SHP77 treated with DMSO at 0.1 percent for 48 hours (cell line): ENCODE measurements at regions not wholly inside any gene's neighbourhood (a gene's known extent, or its start where the extent isn't known, plus 50 kb on each side); places are given as distances from the start of the nearest gene placed in this dataset.
"Not testable (repeated sequence)": the region's sequence is repeated elsewhere in the genome, so short reads cannot be mapped to it uniquely, and the experiment has no call there.

Experiments
- DNase-seq: peaks from one replicate; lab custom pipeline; 2025; lab: John Stamatoyannopoulos, UW

DNA sequence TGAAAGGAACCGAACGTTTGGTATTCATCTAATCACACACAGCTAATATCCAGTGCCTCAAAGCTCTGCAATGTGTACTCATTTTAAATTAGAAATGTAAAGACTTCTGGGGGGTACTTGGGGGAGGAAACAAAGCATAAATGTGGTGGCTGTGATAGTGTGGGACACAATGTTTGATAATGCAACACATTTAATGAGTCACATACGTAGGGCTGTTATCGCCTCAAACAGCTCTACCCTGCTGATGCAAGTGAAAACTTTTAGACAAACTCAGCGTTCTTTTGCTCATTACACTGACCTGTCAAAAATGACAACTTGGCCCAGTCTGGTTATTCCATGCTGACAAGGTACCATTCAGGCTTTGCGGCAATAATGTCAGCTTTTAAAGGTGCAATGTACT is 1227.1 kb upstream of the CELF4 start:
- no peak for DNase-seq

DNA sequence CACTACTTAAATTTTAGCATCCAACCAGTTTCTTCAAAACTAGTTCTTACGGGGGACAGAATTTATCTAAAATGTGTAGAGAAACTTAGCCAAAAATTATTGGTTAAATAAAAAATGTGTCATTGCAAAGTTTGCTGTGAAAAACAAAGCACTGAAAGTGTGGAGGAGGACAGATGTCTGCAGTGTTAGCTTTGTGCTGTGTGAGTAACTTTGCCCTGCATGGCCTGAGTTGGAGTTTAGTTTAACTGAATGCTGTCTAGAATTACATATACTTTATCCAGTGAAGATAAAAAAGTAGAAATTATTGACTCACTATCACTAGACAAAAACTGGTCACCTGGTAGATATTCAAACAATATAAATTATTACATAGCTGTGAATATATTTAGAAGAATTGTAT is 1225.2 kb upstream of the CELF4 start:
- DNase-seq = no peak

DNA sequence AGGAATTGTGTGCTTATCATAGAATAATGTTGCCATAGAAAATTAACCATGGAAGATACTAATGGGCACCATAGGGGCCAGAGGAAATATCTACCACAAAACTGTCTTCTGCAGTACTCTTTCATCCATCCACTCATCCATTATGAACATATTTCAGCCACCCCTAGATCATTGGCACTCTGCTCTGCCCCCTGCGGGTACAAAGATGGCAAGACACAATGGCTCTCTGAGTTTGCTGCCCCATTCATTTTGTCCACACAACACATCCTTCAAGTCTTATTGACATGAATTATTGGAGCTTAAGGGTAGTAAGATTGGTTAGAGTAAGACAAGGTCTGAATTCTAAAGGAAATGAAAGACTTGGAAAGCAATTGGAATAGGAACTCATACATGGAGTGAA is 1224.7 kb upstream of the CELF4 start:
- DNase-seq = no peak

DNA sequence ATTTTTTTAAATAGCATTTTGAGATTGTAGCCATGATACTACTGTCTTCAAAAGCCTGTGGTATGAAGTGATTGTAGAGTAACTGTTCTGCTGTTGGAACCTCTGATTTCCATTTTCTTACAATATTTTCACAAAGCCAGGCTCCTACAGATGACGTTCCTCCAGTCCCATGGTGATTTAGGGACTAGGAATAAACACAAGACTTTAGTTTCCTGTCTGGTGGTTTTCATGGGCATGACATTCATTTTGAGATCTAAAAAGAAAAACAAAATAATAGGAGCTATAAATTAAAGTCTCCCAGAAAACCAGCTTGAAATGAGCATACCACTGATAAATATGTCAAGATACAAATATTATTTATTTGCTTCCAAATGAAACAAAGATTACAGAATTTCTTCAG is 1223.5 kb upstream of the CELF4 start:
- no peak for DNase-seq

DNA sequence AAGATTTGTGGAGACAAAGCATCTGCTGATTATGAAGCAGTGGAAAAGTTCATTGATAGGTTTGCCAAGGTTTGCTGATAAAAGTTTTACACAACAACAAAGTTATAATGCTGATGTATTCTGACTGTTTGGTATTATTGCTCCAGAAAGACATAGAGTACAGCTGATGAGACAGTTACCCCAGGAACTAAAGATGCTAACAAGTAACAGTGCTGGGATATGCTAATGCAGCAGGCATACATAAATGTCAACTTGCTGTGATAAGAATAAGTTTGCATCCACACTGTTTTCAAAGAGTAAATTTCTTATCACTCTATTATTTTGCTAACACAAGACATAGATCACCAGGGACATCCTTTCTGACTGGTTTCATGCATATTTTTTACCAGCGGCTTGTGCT is 1221.3 kb upstream of the CELF4 start:
- no peak for DNase-seq

DNA sequence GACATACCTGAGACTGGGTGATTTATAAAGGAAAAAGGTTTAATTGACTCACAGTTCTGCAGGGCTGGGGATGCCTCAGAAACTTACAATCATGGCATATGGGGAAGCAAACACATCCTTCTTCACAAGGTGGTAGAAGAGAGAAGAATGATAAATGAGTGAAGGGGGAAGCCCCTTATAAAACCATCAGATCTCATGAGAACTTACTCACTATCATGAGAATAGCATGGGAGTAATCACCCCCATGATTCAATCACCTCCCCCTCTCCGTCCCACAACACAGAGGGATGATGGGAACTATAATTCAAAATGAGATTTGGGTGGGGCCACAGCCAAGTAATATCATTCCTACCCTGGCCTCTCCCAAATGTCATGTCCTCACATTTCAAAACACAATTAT is 1206.0 kb upstream of the CELF4 start:
- not testable (repeated sequence) for DNase-seq

DNA sequence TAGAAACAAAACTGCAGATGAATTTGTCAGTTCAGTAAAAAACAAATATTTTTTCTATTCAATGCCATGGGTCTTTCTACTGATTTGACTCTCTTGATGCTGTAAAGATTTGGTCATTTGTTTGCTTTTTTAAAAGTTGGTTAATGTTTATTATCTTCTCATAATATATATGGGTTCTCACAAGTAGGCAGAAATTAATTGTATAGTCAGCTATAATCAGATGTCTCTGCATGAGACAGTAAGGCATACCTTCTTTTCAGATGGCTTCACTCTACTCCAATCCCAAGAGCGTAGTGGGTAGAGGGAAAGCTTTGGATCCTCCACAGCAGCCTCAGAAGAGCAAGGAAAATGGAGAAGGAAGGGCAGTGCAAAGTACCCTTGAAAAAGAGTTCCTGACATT is 1202.9 kb upstream of the CELF4 start:
- DNase-seq = no peak

DNA sequence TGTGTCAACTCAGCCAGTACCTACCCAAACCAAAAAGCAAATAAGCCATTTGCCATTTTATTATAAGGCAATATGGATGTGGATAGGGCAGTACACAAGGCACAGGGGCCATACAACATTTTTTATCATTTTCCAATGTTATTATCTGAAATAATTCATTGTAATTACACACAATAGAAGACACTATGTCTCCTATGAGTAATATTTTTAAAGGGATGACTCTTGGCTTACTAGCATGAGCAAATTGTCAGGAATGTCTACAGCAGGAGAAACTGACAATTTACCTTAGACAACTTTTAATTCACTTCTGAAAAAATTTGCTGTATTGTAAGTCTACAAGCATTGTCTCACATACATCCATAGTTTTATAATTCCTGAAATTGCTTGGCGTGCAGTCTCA is 1193.9 kb upstream of the CELF4 start:
- DNase-seq = no peak

DNA sequence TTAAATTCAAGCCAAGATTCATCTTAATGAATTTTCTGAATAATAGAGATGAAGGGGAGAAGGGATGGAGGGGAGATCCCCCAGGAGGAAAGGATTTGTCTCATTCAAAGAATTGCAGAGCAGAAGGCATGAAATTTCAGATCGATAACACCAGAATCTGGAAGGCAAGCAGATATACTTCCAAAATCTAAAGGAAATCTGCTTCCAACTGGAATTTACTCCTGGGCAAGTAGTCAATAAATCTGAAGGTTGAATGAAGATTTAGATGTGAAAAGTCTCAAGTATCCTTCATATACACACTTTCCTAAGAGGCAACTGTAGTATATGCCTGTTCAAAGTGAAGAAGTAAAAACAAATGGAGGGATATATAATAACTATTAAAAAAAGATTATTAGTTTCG is 1190.8 kb upstream of the CELF4 start:
- DNase-seq = no peak

DNA sequence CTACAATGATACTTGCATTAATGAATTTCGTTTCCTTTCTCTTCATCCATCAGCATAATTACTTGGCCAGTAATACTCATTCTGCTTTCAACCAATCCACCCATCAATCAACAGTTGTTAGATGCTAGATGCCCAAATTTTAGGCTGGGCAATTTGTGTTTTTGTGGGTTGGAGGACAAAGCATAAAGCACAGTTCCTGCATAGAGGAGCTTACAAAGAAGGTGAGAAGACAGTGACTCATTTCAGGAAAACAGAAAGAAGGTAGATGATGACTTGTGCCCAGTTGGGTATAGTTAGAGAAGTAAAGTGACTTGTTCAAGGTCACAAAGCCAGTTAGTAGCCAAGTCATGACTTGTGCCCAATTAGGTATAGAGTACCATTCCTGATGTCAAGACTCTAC is 1186.8 kb upstream of the CELF4 start:
- DNase-seq = no peak

DNA sequence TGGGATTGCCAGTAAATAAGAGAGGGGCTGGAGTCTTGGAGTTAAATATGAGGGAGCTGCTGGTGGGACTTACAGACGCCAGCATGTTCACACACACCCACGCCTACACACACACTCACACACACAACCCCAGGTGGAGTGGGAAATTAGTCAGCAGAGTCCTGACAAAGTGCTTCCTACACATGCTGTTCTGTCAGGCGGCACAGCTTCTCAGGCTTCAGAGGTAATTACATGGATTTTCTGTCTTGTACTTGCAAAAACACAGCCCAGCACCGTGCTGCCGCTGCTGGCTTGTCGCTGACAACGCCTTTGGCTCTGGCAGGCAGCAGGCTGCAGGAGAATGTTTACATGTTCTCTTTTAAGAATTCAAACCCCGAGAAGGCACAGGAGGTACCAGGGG is 1186.3 kb upstream of the CELF4 start:
- DNase-seq = no peak

DNA sequence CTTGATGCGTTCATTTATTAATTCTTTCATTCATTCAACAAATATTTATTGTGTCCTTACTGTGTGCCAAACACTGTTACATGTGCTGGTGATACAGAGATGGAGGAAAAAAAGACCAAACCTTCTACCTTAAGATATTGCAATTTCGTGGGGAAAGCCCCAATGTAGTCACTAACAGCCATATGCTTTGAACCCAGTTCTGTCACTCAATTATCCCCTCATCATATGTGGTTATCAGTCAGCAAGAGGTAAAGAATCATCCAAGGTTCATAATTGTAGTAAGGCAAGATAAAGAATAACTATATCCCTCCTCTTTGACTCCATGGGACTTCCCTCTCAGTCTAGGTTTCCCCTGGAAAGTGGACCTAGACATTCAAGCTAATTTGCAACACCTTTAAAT is 1185.6 kb upstream of the CELF4 start:
- no peak for DNase-seq

DNA sequence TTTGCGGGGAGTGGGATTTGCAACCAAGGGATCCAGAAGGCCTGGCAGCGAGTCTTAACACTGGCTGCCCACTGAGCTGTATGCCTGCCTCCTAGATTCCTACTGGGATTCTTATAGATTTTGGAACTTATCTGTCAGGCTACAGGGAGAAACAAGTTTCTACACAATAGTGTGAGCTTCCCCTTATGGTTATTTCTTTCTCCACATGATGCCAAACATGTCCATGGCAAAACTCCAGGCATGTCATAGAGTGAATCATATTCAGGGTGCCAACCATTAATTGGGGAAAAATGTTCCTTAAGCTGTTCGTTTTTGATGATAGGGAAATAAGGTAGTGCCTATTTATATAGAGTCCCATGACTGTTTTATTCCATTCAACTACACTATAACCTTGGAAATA is 1185.2 kb upstream of the CELF4 start:
- no peak for DNase-seq

DNA sequence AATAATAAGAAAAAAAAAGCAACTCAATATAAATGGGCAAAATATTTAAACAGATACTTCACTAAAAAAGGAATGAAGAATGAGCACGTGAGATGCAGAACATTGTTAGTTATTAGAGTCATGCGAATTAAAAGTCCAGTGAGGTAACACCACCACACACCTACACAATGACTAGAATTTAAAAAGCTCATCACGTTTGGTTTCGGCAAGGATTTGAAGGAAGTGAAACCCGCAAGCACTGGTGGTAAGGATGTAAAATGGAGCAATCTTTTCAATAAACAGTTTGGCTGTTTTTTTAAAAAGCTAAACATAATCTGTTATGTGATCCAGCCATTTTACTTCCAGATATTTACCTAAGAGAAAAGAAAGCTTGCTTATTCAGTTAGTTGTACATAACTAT is 1181.6 kb upstream of the CELF4 start:
- no peak for DNase-seq

DNA sequence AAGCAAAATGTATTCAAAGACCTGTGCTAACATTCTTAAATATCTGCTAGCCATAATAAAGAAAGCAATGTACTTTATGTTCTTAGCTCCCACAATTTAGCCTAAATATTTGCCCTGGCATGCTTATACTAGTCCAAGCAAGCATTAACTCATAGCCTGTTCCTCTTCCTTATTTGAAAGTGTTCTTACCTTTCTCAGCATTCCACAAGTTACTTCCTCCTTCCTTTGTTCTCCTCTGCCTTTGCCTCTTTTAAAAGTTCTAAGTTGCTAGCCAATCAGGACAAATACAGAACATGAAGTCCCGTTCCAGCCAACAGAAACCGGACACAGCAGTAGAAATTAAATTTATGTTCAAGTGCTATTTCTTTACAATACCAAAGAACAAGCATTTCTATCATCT is 1154.6 kb upstream of the CELF4 start:
- not testable (repeated sequence) for DNase-seq

DNA sequence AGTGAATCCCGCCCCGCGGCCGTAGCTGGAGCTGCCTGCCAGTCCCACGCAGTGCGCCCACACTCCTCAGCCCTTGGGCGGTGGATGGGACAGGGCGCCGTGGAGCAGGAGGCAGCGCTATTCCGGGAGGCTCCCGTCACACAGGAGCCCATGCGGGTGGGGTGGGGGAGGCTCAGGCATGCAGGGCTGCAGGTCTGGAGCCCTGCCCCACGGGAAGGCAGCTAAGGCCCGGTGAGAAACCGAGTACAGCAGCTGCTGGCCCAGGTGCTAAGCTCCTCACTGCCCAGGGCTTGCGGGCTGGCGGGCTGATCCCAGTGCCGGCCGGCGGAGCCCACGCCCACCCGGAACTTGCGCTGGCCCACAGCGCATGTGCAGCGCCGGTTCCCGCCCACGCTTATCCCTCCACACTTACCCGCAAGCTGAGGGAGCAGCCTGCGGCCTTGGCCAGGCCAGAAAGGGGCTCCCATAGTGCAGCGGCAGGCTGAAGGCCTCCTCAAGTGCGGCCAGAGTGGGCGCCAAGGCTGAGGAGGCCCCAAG is 1152.8 kb upstream of the CELF4 start:
- no peak for DNase-seq

DNA sequence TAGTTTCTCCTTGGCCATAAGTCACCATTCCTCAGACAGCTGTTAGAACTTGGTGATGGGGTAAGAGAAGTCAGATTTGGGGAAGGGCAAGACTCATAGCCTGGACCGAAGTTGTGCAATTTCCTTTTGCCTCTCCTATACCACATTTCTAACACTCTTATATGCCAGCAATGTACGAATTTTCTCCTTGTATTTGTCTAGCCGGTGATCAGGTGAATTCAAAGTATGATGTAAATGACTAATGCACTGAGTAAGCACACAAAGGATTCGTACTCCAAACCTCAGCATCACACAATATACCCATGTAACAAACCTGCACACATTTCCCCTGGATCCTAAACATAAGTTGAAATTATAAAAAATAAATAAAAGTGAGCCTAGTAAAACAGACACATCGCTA is 1143.5 kb upstream of the CELF4 start:
- DNase-seq = no peak

DNA sequence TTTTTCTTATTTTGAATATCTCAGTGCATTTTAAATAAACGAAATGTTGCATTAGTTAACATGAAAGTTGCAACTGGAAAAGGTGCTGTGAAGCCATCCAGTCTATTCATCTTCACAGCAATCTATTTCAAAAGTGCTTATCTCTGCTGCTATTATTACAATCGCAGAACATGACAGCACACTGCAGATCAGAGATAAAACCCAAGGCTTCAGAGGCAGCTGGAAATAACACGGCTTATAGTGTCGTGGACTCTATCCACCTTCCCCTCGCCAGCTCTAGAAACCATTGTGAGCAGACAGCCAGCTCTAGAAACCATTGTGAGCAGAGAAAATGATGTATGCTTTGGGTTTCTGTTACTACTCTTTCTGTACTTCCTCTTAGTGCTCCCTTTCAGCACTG is 1140.8 kb upstream of the CELF4 start:
- no peak for DNase-seq

DNA sequence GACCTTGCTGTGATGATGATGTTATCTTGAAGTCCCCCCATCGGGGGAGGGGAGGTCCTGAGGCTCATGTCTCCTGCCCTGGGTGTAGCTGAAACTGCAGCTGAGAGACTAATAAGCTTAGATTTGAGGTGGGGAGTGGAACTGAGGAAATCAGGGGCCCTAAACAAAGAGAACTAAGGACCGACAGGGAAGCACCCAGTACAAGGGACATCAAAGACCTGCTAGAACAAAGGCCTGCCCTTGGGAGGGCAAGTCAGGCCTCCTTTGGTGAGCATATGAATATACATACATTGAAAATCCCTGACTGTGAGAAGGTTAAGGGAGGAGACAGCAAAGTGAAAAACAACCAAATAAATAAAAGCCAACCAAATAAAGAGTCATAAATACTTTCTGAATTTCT is 1132.5 kb upstream of the CELF4 start:
- no peak for DNase-seq

DNA sequence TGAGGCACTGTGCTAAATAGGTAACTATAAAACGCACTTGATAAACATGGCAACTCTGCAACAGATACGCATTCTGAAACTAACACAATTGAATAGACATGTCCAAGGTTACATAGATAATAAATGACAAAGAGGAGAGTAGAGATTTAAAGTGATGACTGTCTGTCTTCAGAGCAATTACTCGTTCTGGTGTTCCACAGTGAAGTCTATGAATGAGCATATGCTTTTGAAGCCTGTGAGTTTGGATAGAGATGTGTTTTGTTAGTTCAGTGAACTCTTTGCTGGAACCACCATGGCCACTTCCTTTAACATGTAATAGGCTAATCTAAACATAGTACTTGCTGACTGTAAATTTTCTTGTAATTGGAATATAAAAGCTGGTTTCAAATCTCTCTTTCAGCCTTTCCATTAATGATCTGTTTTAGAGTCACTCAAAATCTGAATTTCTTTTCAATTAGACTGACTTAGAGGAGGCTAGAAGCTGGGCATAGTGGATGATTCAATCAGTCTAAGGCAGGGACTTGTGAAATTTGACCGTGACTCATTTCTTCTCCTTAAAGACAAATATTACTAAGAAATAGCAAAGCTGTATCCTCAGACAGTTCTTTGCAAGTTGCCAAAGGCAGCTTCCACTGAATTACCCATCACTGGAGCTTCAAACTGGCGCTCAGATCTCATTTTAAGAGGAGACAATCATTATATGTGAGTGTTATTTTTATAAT is 1130.1 kb upstream of the CELF4 start:
- no peak for DNase-seq

DNA sequence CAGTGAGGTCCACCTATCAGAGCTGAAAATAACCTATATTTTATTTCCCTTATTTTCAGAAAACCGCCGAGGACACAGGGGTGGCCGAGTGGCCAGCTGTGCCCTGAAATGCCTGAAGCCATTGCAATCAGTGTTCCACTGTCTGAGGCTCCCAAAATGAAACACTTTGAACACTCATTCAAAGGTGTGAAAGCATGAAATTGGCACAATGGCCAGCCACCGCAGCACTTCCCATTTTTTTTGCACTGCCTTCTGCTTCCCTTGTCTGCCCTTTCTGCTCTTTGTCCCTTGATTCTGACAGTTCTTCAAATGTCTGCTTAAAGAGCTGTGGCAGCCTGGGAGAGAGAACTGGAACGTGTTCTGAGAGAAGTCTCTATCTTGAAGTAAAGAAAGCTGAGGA is 1127.5 kb upstream of the CELF4 start:
- DNase-seq = no peak

DNA sequence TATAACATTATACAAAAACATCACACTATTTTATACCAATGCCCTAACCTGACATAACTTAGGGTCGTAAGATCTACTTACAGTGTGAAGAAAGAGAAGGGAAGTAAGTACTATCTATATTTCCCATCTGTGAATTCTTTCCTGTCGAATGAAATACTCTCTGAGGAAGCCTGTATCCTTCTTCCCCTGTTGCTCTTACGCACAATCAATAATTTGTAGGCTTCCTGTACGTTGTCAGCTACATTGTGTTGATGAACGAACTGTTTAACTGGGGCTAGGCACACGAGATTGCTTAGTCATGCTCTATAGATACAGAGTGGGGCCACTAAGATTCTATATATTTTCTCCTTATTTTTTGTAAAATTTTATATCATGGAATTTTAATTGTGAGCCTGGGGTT is 1125.0 kb upstream of the CELF4 start:
- DNase-seq = no peak

DNA sequence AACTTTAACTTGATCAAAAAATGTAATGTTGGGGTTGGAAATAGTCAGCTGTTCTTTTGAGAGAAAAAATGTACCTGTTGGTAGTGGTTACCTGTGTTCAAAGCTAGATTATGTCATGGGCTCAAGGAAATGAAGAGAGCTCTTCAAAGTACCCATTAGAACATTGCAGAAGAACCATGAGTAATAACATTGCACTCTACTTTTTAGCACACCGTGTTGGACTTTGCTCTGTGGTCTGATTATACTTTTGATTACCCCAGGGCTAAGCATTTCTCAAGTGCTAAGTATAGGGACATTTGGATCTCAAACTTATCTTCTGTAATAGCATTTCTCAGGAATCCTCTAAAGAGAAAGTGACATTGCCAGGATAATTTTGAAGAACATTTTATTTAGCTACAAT is 1122.8 kb upstream of the CELF4 start:
- DNase-seq = no peak

DNA sequence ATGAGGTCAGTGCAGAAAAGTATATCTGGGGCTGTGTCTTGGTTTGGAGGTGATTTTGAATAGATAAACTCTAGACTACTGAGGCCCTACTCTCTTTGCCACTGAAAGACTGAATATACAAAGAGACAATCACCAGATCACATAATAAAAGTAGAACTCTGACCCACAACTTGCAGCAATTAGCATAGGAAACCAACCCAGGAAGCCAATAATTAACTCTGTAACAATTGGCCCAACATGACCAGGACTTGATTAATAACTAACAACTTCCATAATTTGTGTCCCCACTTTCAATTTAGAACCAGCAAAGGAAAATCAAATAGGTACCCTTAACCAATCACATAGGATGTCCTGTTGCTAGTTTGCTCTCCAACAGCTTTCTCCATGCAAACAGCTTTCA is 1104.9 kb upstream of the CELF4 start:
- no peak for DNase-seq
